ENCODE measurements at regions not wholly inside any gene's neighbourhood (a gene's known extent, or its start where the extent isn't known, plus 50 kb on each side); places are given as distances from the start of the nearest gene placed in this dataset.

- no peaks in the 10 kb centered on the region for H3K9me3 ChIP-seq (ENCODE audit: low read length)
- TF ChIP-seq CTCF (conservative IDR thresholded peaks at IDR 0.05; ENCODE audit: low read length) (no peak), EZH2phosphoT487 (IDR thresholded peaks at IDR 0.05; ENCODE audit: borderline replicate concordance, low read depth, low read length) (no peak)
- no TSS peak for BruUV-seq (replicated peaks)
- no peaks in the 10 kb centered on the region for H3K9me2 ChIP-seq (ENCODE audit: insufficient read depth, low read length)
- H3K4me1 ChIP-seq (ENCODE audit: insufficient read depth, low read length, poor library complexity, severe bottlenecking): no peaks in the 10 kb centered on the region
- H3K4me2 ChIP-seq (ENCODE audit: low read length): no peak overlapping the region
- intact Hi-C loops (cut with micrococcal nuclease; ENCODE audit: unreplicated experiment): no loop called here
- H4K20me1 ChIP-seq (ENCODE audit: insufficient read depth, low read length): no peaks in the 10 kb centered on the region
- DNase-seq (ENCODE audit: low spot score): no peak
- ChIA-PET CTCF (ENCODE audit: unreplicated experiment) (no interaction called here), POLR2A (no interaction called here)
- no peak overlapping the region for H3K4me3 ChIP-seq (ENCODE audit: low read depth, low read length, poor library complexity, severe bottlenecking)
- no peak overlapping the region for H2AFZ ChIP-seq (ENCODE audit: low read length)
- no peaks in the 10 kb centered on the region for H3K36me3 ChIP-seq (ENCODE audit: insufficient read depth, low read length)
- no peaks in the 10 kb centered on the region for H3K79me2 ChIP-seq (ENCODE audit: insufficient read depth, low read depth, low read length)
- H3K27ac ChIP-seq (ENCODE audit: low read depth, low read length, poor library complexity, severe bottlenecking): no peak overlapping the region
Measured at GRCh38 chrX:82649645-82650044, 858.4 kb upstream of the POU3F4 start.

GRCh38 chrX:82658492-82658891 lies 849.6 kb upstream of the POU3F4 start:
- intact Hi-C loops (cut with micrococcal nuclease; ENCODE audit: unreplicated experiment): no loop called here
- Histone ChIP-seq H3K9me3 (ENCODE audit: low read length) (no peaks in the 10 kb centered on the region), H3K79me2 (ENCODE audit: insufficient read depth, low read depth, low read length) (no peaks in the 10 kb centered on the region), H3K9me2 (ENCODE audit: insufficient read depth, low read length) (no peaks in the 10 kb centered on the region), H3K27ac (ENCODE audit: low read depth, low read length, poor library complexity, severe bottlenecking) (no peak overlapping the region), H3K4me3 (ENCODE audit: low read depth, low read length, poor library complexity, severe bottlenecking) (no peak overlapping the region), H3K4me1 (ENCODE audit: insufficient read depth, low read length, poor library complexity, severe bottlenecking) (no peaks in the 10 kb centered on the region), H3K4me2 (ENCODE audit: low read length) (no peak overlapping the region), H4K20me1 (ENCODE audit: insufficient read depth, low read length) (no peaks in the 10 kb centered on the region), H3K36me3 (ENCODE audit: insufficient read depth, low read length) (no peaks in the 10 kb centered on the region), H2AFZ (ENCODE audit: low read length) (no peak overlapping the region)
- ChIA-PET POLR2A (interaction anchor here (0.6 kb wide), 1 partner anchor 448 kb away, joined by 3 read pairs; no protein-coding TSS in a partner anchor), CTCF (ENCODE audit: unreplicated experiment) (no interaction called here)
- TF ChIP-seq CTCF (conservative IDR thresholded peaks at IDR 0.05; ENCODE audit: low read length) (no peak), EZH2phosphoT487 (IDR thresholded peaks at IDR 0.05; ENCODE audit: borderline replicate concordance, low read depth, low read length) (no peak)
- DNase-seq (ENCODE audit: low spot score): no peak
- no TSS peak for BruUV-seq (replicated peaks)

DNA sequence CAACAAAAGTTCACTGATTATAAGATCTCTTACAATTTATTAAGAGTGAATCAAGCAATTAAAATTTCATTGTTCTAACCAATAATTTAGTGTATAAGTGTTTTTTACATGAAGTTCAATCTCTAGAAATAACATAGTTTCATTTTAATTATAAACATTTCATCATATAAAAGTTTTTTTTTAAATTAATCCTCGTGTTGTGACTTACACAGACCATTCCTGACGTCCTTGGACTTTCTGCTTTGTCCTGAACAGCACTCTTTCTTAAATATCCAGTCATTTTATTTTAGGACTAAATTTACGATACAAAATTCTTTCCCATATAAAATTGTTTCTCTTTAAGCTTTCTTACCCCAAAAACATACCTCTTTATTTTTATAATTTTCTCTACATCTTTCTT lies 841.7 kb upstream of the POU3F4 start:
- Histone ChIP-seq H3K9me3 (ENCODE audit: low read length) (no peaks in the 10 kb centered on the region), H3K36me3 (ENCODE audit: insufficient read depth, low read length) (no peaks in the 10 kb centered on the region), H3K9me2 (ENCODE audit: insufficient read depth, low read length) (no peaks in the 10 kb centered on the region), H3K4me1 (ENCODE audit: insufficient read depth, low read length, poor library complexity, severe bottlenecking) (no peaks in the 10 kb centered on the region), H3K79me2 (ENCODE audit: insufficient read depth, low read depth, low read length) (no peaks in the 10 kb centered on the region), H3K27ac (ENCODE audit: low read depth, low read length, poor library complexity, severe bottlenecking) (no peak overlapping the region), H2AFZ (ENCODE audit: low read length) (no peak overlapping the region), H4K20me1 (ENCODE audit: insufficient read depth, low read length) (no peaks in the 10 kb centered on the region), H3K4me3 (ENCODE audit: low read depth, low read length, poor library complexity, severe bottlenecking) (no peak overlapping the region), H3K4me2 (ENCODE audit: low read length) (no peak overlapping the region)
- ChIA-PET CTCF (ENCODE audit: unreplicated experiment) (no interaction called here), POLR2A (no interaction called here)
- no TSS peak for BruUV-seq (replicated peaks)
- TF ChIP-seq CTCF (conservative IDR thresholded peaks at IDR 0.05; ENCODE audit: low read length) (no peak), EZH2phosphoT487 (IDR thresholded peaks at IDR 0.05; ENCODE audit: borderline replicate concordance, low read depth, low read length) (no peak)
- intact Hi-C loops (cut with micrococcal nuclease; ENCODE audit: unreplicated experiment): no loop called here
- DNase-seq (ENCODE audit: low spot score): peak; percentile 3
